HL-60 (cell line): ENCODE measurements at regions not wholly inside any gene's neighbourhood (a gene's known extent, or its start where the extent isn't known, plus 50 kb on each side); places are given as distances from the start of the nearest gene placed in this dataset.

Experiments
- DNase-seq, 2 experiments: peaks; one replicate each; pipeline ENCODE4 v3.0.0-alpha.2; 2010 to 2020; ENCODE audit warnings: low read depth in 1 of 2, low spot score in 1 of 2
- H3K27ac ChIP-seq: fragments of 250-450 bp; sonication (Bioruptor Pico); replicated peaks from 2 replicates; pipeline ENCODE4 v1.5.1; 2020; ENCODE audit warnings: mild to moderate bottlenecking, moderate library complexity
- H3K27me3 ChIP-seq: fragments of 250-450 bp; sonication (Bioruptor Pico); 2 replicates; pipeline ENCODE4 v1.5.1; 2021; ENCODE audit warnings: mild to moderate bottlenecking, moderate library complexity; ENCODE audit not compliant: insufficient read depth, poor library complexity, severe bottlenecking
- H3K4me3 ChIP-seq: replicated peaks from 2 replicates; pipeline ENCODE4 v1.5.1; 2011; ENCODE audit warnings: mild to moderate bottlenecking, control low read depth, low read length; ENCODE audit not compliant: insufficient read depth
- GABPA ChIP-seq: IDR thresholded peaks from 2 replicates; pipeline ENCODE4 v1.6.1; 2012; ENCODE audit warnings: low read depth
- POLR2AphosphoS5 ChIP-seq: IDR thresholded peaks from 2 replicates; pipeline ENCODE4 v1.6.1; 2012; ENCODE audit warnings: low read depth
- SPI1 ChIP-seq: IDR thresholded peaks from 2 replicates; pipeline ENCODE4 v1.6.1; 2012; ENCODE audit warnings: low read depth, mild to moderate bottlenecking, borderline replicate concordance
- TF ChIP-seq, protein P1 (sequence below): IDR thresholded peaks from one replicate; pipeline ENCODE4 v1.5.1; 2011; ENCODE audit warnings: low read length, control low read depth, inconsistent platforms; ENCODE audit not compliant: insufficient read depth
- TF ChIP-seq, protein P2 (sequence below): IDR thresholded peaks from 2 replicates; pipeline ENCODE4 v1.6.1; 2012; ENCODE audit warnings: low read depth; ENCODE audit not compliant: insufficient replicate concordance

- no peak for DNase-seq
- H3K4me3 ChIP-seq, result no peak overlapping the region
- no peak overlapping the region for H3K27ac ChIP-seq
- TF ChIP-seq GABPA, result no peak
- TF ChIP-seq, protein P1, sequence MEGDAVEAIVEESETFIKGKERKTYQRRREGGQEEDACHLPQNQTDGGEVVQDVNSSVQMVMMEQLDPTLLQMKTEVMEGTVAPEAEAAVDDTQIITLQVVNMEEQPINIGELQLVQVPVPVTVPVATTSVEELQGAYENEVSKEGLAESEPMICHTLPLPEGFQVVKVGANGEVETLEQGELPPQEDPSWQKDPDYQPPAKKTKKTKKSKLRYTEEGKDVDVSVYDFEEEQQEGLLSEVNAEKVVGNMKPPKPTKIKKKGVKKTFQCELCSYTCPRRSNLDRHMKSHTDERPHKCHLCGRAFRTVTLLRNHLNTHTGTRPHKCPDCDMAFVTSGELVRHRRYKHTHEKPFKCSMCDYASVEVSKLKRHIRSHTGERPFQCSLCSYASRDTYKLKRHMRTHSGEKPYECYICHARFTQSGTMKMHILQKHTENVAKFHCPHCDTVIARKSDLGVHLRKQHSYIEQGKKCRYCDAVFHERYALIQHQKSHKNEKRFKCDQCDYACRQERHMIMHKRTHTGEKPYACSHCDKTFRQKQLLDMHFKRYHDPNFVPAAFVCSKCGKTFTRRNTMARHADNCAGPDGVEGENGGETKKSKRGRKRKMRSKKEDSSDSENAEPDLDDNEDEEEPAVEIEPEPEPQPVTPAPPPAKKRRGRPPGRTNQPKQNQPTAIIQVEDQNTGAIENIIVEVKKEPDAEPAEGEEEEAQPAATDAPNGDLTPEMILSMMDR, result no peak
- TF ChIP-seq, protein P2, sequence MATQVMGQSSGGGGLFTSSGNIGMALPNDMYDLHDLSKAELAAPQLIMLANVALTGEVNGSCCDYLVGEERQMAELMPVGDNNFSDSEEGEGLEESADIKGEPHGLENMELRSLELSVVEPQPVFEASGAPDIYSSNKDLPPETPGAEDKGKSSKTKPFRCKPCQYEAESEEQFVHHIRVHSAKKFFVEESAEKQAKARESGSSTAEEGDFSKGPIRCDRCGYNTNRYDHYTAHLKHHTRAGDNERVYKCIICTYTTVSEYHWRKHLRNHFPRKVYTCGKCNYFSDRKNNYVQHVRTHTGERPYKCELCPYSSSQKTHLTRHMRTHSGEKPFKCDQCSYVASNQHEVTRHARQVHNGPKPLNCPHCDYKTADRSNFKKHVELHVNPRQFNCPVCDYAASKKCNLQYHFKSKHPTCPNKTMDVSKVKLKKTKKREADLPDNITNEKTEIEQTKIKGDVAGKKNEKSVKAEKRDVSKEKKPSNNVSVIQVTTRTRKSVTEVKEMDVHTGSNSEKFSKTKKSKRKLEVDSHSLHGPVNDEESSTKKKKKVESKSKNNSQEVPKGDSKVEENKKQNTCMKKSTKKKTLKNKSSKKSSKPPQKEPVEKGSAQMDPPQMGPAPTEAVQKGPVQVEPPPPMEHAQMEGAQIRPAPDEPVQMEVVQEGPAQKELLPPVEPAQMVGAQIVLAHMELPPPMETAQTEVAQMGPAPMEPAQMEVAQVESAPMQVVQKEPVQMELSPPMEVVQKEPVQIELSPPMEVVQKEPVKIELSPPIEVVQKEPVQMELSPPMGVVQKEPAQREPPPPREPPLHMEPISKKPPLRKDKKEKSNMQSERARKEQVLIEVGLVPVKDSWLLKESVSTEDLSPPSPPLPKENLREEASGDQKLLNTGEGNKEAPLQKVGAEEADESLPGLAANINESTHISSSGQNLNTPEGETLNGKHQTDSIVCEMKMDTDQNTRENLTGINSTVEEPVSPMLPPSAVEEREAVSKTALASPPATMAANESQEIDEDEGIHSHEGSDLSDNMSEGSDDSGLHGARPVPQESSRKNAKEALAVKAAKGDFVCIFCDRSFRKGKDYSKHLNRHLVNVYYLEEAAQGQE, result no peak
- TF ChIP-seq SPI1, result no peak
- no peak for TF ChIP-seq POLR2AphosphoS5
- no peaks in the 10 kb centered on the region for H3K27me3 ChIP-seq
These were observed 1266.5 kb downstream of the JRKL start for GRCh38 chr11:97656356-97656755.

- H3K27ac ChIP-seq, result no peak overlapping the region
These were observed 1268.0 kb downstream of the JRKL start for GRCh38 chr11:97657852-97658251.

DNA sequence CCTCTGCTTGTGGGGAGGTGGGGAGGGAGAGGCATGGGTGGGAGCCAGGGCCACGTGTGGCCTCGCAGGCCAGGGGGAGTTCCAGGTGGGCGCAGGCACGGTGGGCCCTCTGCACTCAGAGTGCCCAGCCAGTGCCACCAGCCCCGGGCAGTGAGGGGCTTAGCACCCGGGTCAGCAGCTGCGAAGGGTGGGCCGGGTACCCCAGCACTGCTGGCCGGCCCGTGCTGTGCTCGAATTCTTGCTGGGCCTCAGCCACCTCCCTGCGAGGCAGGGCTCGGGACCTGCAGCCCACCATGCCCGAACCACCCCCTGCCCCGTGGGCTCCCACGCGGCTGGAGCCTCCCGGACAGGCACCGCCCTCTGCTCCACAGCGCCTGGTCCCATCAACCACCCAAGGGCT, 1277.2 kb downstream of the JRKL start:
- TF ChIP-seq GABPA (no peak), POLR2AphosphoS5 (no peak), SPI1 (no peak)
- TF ChIP-seq, protein P2, result no peak
- TF ChIP-seq, protein P1, result no peak
- H3K27ac ChIP-seq, result no peak overlapping the region
- H3K4me3 ChIP-seq, result no peak overlapping the region
- no peak for DNase-seq
- H3K27me3 ChIP-seq, result no peaks in the 10 kb centered on the region

More at GRCh38 chr11:97657852-97658251, 1268.0 kb downstream of the JRKL start:
- no peaks in the 10 kb centered on the region for H3K27me3 ChIP-seq
- no peak for DNase-seq
- TF ChIP-seq GABPA (no peak), POLR2AphosphoS5 (no peak), SPI1 (no peak)
- TF ChIP-seq, protein P2, result no peak
- TF ChIP-seq, protein P1, result no peak
- H3K4me3 ChIP-seq, result no peak overlapping the region
